ENCODE measurements at regions not wholly inside any gene's neighbourhood (a gene's known extent, or its start where the extent isn't known, plus 50 kb on each side); places are given as distances from the start of the nearest gene placed in this dataset.

DNA sequence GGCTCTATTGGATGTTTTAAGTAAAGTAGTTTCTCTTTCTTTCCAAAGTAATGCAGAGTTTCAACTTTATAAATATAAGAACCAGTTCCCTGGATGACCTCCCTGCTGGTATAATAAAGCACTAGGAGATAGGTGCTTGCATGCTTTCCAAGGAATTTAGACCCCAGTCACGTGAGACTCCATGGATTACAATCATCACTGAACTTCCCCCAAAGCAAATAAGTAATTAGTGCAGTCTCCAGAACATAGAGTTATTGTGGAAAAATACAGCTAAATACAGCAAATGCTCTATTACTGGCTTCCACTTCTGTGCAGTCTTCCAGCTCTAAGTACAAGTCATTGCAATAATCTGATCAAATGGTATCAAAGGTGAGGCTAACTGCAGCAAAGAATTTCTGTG is 220.2 kb upstream of the STEAP1 start:
- TF ChIP-seq, protein P1, sequence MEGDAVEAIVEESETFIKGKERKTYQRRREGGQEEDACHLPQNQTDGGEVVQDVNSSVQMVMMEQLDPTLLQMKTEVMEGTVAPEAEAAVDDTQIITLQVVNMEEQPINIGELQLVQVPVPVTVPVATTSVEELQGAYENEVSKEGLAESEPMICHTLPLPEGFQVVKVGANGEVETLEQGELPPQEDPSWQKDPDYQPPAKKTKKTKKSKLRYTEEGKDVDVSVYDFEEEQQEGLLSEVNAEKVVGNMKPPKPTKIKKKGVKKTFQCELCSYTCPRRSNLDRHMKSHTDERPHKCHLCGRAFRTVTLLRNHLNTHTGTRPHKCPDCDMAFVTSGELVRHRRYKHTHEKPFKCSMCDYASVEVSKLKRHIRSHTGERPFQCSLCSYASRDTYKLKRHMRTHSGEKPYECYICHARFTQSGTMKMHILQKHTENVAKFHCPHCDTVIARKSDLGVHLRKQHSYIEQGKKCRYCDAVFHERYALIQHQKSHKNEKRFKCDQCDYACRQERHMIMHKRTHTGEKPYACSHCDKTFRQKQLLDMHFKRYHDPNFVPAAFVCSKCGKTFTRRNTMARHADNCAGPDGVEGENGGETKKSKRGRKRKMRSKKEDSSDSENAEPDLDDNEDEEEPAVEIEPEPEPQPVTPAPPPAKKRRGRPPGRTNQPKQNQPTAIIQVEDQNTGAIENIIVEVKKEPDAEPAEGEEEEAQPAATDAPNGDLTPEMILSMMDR (IDR thresholded peaks at IDR 0.05): no peak

DNA sequence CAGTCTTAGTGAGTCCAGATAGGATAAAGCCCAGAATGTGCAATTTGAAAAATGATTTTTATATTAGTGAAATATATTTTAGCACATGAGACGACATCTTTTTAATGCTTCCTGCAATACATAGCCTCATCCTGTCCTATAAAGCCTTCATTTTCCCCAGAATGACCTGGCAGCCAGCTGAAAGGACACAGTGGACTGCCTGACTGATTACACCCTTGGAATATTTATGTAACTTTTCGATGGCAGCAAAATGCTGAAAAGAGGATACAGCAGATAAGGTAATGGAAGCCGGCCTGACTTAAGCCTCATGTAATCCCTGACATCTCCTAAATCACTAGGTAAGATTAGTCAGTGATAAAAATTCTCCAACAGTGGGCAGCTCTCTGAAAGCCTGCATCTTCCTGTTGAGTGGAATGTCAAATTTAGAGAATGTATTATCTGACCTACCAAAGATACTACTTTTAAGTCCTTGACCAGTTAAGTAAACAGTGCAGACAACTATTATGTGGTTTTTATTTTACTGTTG is 210.7 kb upstream of the STEAP1 start:
- TF ChIP-seq, protein P1 (IDR thresholded peaks at IDR 0.05): no peak

DNA sequence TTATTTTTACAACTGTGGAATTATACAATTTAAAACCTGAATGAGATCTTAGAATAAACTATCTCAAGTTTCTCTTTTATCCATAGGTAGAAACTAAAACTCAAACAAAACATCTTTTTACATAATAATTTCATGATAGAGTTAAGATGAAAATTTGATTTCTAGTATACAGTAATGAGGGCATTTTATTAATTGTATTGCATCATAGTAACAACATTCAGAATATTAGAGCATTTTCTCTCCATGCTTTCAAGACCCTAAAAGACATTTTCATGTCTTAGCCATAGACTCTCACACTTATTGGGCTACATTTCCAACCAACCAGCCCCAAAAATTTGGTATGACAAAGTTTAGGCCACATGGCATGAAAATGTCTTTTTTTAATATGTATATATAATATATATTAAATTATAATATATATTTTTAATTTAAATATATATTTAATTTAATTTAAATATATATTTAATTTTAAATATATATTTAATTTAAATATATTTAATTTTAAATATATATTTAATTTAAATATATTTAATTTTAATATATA is 195.7 kb upstream of the STEAP1 start:
- TF ChIP-seq, protein P1 (IDR thresholded peaks at IDR 0.05): no peak

DNA sequence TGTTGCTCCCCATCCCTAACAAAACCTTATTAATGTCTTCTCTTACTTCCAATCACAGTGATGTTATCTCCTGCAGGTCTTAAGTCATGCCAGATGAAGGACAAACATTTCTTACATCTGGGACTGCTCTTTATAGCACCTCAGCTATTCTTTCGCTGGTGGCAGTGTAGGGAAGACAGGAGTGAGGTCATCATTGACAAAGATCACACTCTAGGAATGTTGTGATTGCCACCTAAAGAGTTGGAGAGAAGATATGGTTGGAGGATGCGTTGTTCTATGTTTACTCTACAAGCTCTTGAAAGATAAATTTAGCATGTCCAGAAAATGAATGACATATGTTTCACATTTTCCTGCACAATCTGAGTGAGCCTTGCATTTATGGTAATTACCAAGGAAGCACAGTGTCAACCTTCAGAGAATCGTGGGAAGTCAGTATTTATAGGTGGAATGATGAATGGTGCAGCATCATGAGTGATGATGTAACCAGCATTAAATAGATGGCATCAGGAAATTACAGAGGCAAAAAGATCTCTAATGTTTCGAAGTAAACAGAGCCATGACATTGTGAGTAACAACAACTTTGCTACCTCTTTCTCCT is 188.1 kb upstream of the STEAP1 start:
- TF ChIP-seq, protein P1 (IDR thresholded peaks at IDR 0.05): no peak

DNA sequence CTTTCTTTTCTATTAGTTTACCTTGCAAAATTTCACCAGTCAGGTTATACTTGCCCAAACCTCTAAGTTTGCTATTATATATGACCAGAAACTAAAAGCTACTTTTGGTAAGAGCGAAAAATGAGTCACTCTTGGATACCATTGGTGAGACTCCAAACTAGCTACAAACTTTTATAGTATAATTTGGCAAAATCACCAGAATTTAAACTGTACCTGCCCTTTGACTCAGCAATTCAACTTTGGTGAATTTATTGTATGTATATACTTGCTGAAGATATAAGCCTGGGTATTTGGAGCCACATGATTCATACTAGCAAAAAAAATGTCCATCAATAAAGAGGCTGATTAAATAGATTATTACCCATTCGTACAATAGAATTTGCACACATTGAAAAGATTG is 178.7 kb upstream of the STEAP1 start:
- TF ChIP-seq, protein P1 (IDR thresholded peaks at IDR 0.05): no peak

DNA sequence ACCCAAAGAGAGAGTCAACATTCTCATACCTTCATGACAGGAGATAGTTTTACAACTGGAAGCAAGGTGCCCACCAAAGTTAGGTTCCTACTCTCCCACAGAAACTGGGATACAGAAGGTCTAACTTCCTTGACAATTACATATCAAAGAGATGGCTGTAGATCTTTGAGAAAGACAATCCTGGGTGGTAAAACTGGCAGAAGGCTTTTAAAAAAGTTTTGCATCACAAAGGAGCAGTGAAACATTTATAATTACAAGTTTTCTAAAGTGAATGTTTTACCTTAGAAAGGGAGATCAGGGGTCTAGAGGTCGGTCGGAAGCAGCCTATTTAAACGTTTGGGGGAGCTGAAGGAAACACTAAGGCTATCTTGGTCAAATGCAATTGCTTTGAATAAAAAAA is 166.6 kb upstream of the STEAP1 start:
- TF ChIP-seq, protein P1 (IDR thresholded peaks at IDR 0.05): no peak

DNA sequence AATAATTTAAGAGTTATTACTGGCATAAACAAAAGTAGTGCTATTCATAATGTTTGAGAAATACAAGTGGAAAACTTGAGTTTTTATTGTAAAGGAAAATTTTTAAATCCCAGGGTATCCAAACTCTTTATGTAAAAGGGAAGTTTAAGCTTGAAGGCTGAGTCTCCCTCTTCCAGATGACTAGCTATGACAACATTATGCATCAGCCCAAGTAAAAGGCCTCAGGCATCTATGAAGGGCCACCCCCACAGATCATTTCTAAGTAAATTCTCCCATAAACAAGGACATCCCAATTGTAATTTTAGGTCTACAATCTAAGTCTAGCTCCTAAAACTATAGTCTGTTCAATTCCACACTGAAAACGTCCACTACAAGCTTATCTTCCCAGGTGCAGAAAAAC is 166.2 kb upstream of the STEAP1 start:
- TF ChIP-seq, protein P1 (IDR thresholded peaks at IDR 0.05): no peak

Measured in LNCAP (cell line).